Nephron (organoid): ENCODE measurements at regions not wholly inside any gene's neighbourhood (a gene's known extent, or its start where the extent isn't known, plus 50 kb on each side); places are given as distances from the start of the nearest gene placed in this dataset.

ENCODE experiments used
- H3K27ac Mint-ChIP-seq, 3 experiments: 2 replicates each; pipeline ENCODE4 v1.8.0; 2020; ENCODE audit warnings: mixed read lengths in 3 of 3, mild to moderate bottlenecking in 2 of 3, moderate library complexity in 1 of 3
- H3K27me3 Mint-ChIP-seq: 2 replicates; pipeline ENCODE4 v1.8.0; 2021; ENCODE audit warnings: low read depth, mild to moderate bottlenecking, moderate library complexity, mixed read lengths
- H3K36me3 Mint-ChIP-seq: 2 replicates; pipeline ENCODE4 v1.8.0; 2020; ENCODE audit warnings: low read depth, mixed read lengths
- H3K4me1 Mint-ChIP-seq: 2 replicates; pipeline ENCODE4 v1.8.0; 2020; ENCODE audit warnings: mixed read lengths
- H3K4me3 Mint-ChIP-seq, 3 experiments: 2 replicates each; pipeline ENCODE4 v1.8.0; 2020; ENCODE audit warnings: mild to moderate bottlenecking in 3 of 3, mixed read lengths in 3 of 3, moderate library complexity in 2 of 3
- H3K9me3 Mint-ChIP-seq: 2 replicates; pipeline ENCODE4 v1.8.0; 2020; ENCODE audit warnings: mixed read lengths
- TF ChIP-seq, protein P1 (sequence below), 3 experiments: fragments of 200-600 bp; sonication (generic); IDR thresholded peaks; one replicate each; pipeline ENCODE4 v1.5.0; 2021; ENCODE audit warnings: antibody characterized with exemption in 3 of 3; ENCODE audit not compliant: unreplicated experiment in 3 of 3

DNA sequence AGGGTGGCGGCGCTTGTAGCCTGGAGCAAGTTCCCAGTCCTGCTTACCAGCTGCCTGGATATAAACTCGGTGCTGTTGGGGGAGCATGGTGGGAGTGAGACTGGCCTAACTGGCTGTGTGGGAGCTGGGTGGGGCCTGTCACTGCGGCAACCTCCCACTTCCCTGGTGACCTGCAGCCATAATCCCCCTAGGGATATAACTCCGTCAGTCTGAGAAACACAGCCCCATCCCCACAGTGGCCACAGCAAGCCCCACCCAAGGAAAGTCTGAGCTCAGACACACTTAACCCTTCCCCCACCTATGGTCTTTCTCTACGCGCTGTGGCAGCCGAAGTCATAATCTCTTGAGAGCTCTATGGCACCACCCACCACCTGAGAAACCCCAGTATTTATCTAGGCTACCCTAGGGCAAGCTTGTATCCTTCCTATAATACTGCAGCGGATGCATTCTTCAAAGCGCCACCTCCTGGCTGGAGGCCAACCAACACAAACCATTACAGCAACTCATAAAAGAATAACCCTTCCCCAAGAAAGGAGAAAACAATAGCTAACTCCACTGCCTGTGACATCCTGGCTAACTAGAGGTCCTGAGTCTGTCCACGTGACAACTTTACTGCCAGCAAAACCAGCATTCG lies 57.4 kb downstream of the ZNF648 start:
- no peaks in the 10 kb centered on the region for H3K4me1 Mint-ChIP-seq
- TF ChIP-seq, protein P1, sequence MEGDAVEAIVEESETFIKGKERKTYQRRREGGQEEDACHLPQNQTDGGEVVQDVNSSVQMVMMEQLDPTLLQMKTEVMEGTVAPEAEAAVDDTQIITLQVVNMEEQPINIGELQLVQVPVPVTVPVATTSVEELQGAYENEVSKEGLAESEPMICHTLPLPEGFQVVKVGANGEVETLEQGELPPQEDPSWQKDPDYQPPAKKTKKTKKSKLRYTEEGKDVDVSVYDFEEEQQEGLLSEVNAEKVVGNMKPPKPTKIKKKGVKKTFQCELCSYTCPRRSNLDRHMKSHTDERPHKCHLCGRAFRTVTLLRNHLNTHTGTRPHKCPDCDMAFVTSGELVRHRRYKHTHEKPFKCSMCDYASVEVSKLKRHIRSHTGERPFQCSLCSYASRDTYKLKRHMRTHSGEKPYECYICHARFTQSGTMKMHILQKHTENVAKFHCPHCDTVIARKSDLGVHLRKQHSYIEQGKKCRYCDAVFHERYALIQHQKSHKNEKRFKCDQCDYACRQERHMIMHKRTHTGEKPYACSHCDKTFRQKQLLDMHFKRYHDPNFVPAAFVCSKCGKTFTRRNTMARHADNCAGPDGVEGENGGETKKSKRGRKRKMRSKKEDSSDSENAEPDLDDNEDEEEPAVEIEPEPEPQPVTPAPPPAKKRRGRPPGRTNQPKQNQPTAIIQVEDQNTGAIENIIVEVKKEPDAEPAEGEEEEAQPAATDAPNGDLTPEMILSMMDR (IDR thresholded peaks at IDR 0.05; ENCODE audit: unreplicated experiment in 3 of 3) = no peak
- peaks cover 32% of the 10 kb centered on the region for H3K9me3 Mint-ChIP-seq

DNA sequence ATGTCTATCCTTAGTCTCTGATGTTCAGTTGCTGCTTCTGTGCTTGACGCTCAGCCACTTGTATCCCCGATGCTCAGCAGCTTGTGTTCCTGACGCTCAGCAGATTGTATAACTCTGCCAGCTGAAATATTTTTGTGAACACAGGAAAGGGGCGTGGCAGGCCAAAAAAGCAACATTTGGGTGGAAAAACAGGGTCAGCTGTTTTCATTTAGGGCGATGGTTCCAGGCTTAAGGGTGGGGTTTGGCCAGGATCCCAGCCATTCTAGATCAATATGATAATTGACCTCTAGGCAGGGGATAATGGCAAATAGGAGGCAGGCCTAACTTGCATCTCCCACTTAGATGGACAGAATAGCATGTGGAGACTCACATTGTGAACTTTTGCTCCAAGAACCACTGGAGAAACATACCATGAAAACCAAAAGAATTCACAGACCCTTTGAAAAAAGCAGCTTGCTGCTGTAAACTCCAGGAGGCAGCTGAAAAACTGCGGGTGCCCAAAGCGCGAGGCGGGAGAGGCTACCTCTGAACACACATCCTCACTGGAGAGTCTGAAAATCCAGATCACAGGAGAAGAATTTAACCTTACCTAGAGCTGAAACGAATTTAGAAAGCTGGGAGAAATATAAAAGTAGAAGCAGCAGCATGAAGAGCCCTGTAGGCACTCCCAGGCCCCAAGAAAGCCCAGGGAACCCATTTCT lies 58.3 kb downstream of the ZNF648 start:
- Mint-ChIP-seq H3K4me3 (no peak overlapping the region), H3K36me3 (no peaks in the 10 kb centered on the region), H3K9me3 (peaks cover 23% of the 10 kb centered on the region), H3K4me1 (no peaks in the 10 kb centered on the region), H3K27me3 (no peaks in the 10 kb centered on the region), H3K27ac (peak overlapping the region in 1 of 3 experiments; percentile 51)
- TF ChIP-seq, protein P1 (IDR thresholded peaks at IDR 0.05; ENCODE audit: unreplicated experiment in 3 of 3) = no peak

More for the DNA sequence above, 57.4 kb downstream of the ZNF648 start:
- Mint-ChIP-seq H3K4me3 (no peak overlapping the region), H3K27me3 (no peaks in the 10 kb centered on the region), H3K36me3 (no peaks in the 10 kb centered on the region), H3K27ac (peak overlapping the region in 1 of 3 experiments; percentile 14)

DNA sequence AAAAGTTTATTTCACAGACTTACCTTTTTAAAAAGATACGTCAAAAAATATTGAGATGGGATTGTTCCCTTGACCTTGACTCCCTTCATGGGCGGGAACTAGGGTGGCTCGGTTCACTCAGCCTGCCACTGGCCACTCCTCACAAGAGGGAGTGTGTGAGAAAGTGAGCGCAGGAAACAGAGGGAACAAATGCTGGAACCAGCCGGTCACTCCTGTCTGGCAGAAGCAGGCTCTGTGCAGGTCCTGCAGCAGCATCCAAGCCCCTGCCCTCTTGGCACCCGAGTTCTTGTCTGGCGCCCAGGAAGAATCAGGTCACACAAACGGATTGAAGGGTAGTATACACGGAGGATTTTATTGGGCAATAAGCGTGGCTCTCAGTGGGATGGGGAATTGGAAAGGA lies 58.9 kb downstream of the ZNF648 start:
- TF ChIP-seq, protein P1 (IDR thresholded peaks at IDR 0.05; ENCODE audit: unreplicated experiment in 3 of 3) = no peak
- Mint-ChIP-seq H3K27ac (peak overlapping the region in 1 of 3 experiments; percentile 51), H3K27me3 (no peaks in the 10 kb centered on the region), H3K36me3 (no peaks in the 10 kb centered on the region), H3K9me3 (peaks cover 19% of the 10 kb centered on the region), H3K4me3 (no peak overlapping the region), H3K4me1 (no peaks in the 10 kb centered on the region)

DNA sequence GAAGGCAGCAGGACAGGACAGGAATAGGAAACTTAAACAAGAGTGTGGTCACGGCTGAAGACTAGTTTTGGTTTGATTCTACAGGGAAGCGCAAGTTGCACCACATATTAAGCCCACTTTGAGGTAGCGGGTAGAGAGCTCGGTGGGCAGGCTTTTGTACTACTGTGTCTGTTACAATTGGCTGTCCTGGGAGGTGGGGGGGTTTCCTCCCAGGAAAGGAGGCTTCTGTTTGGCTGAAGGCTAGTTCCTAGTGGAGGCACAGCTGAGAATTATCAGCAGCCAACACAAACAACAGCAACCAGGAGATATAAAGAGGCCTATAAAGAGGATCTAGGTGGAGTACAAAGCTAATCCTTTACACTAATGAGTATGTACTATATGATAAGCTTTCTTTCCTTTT lies 62.7 kb downstream of the ZNF648 start:
- Mint-ChIP-seq H3K36me3 (no peaks in the 10 kb centered on the region), H3K4me1 (no peaks in the 10 kb centered on the region), H3K4me3 (no peak overlapping the region), H3K27me3 (no peaks in the 10 kb centered on the region), H3K9me3 (no peaks in the 10 kb centered on the region), H3K27ac (no peak overlapping the region)
- TF ChIP-seq, protein P1 (IDR thresholded peaks at IDR 0.05; ENCODE audit: unreplicated experiment in 3 of 3) = no peak

DNA sequence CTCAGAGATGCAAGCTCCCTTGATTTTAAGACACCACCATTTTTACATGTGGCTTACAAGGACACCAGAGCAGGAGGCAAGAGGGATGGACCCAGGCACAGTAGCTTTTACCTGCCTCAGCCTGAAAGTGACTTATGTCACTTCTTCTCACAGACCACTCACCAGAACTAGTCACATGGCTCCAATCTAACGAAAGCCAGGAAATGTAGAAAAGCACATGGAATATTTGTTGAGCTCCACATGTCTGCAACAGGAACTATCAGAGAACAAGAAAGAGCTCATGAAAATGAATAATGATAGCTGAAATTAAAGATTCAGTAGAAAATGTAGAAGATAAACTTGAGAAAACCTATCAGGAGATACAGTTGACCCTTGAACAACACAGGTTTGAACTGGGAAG lies 69.4 kb downstream of the ZNF648 start:
- H3K27me3 Mint-ChIP-seq = no peaks in the 10 kb centered on the region
- H3K27ac Mint-ChIP-seq = no peak overlapping the region
- TF ChIP-seq, protein P1 (IDR thresholded peaks at IDR 0.05; ENCODE audit: unreplicated experiment in 3 of 3) = no peak
- no peak overlapping the region for H3K4me3 Mint-ChIP-seq
- no peaks in the 10 kb centered on the region for H3K36me3 Mint-ChIP-seq
- H3K9me3 Mint-ChIP-seq = no peaks in the 10 kb centered on the region
- H3K4me1 Mint-ChIP-seq = peaks cover 3% of the 10 kb centered on the region

DNA sequence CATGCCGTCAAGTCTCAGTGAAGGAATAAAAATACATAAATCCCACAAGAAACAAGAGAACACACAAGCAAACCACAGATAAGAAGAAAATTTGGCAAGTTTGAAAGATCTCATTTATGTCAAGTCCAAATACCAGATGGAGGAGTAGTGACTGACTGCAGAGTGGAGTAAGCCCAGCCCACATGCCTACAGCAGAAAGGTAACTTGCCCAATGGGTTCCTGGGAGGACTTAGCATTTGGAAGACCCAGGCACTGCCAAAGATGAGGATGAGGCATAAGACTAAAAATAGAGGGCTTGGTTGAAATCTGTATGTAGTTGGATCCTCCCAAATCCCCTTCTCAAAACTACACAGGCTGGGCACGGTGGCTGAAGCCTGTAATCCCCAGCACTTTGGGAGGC lies 70.8 kb downstream of the ZNF648 start:
- no peaks in the 10 kb centered on the region for H3K9me3 Mint-ChIP-seq
- no peaks in the 10 kb centered on the region for H3K36me3 Mint-ChIP-seq
- no peaks in the 10 kb centered on the region for H3K27me3 Mint-ChIP-seq
- TF ChIP-seq, protein P1 (IDR thresholded peaks at IDR 0.05; ENCODE audit: unreplicated experiment in 3 of 3) = no peak
- H3K4me3 Mint-ChIP-seq = no peak overlapping the region
- no peak overlapping the region for H3K27ac Mint-ChIP-seq
- peaks cover 14% of the 10 kb centered on the region for H3K4me1 Mint-ChIP-seq
